Mesendoderm (in vitro differentiated cells): ENCODE measurements at regions not wholly inside any gene's neighbourhood (a gene's known extent, or its start where the extent isn't known, plus 50 kb on each side); places are given as distances from the start of the nearest gene placed in this dataset.

Experiments used
- DNase-seq: peaks from one replicate; pipeline ENCODE4 v3.0.0; 2013
- H2AK5ac ChIP-seq: 2 replicates; pipeline ENCODE4 v1.6.1; 2013; ENCODE audit warnings: low read length, inconsistent platforms
- H2BK120ac ChIP-seq: 2 replicates; pipeline ENCODE4 v1.6.1; 2013; ENCODE audit warnings: low read depth, mild to moderate bottlenecking, low read length, moderate library complexity, mixed read lengths
- H2BK15ac ChIP-seq: replicated peaks from 2 replicates; pipeline ENCODE4 v1.6.1; 2013; ENCODE audit warnings: low read depth, mild to moderate bottlenecking, moderate library complexity
- H2BK5ac ChIP-seq: 2 replicates; pipeline ENCODE4 v1.6.1; 2013; ENCODE audit warnings: low read length, inconsistent platforms
- H3K18ac ChIP-seq: 2 replicates; pipeline ENCODE4 v1.6.1; 2013; ENCODE audit warnings: mild to moderate bottlenecking, low read length, mixed read lengths
- H3K23ac ChIP-seq: one replicate; pipeline ENCODE4 v1.6.1; 2013; ENCODE audit warnings: low read length
- H3K27ac ChIP-seq: 2 replicates; pipeline ENCODE4 v1.5.1; 2013; ENCODE audit warnings: low read depth, mild to moderate bottlenecking, inconsistent platforms, low read length, moderate library complexity
- H3K27me3 ChIP-seq: 2 replicates; pipeline ENCODE4 v1.6.1; 2013; ENCODE audit warnings: low read length, control low read depth, mild to moderate bottlenecking, inconsistent platforms; ENCODE audit not compliant: insufficient read depth, poor library complexity
- H3K36me3 ChIP-seq: 2 replicates; pipeline ENCODE4 v1.6.1; 2013; ENCODE audit warnings: low read length, inconsistent platforms; ENCODE audit not compliant: control insufficient read depth, insufficient read depth
- H3K4ac ChIP-seq: one replicate; pipeline ENCODE4 v1.6.1; 2013; ENCODE audit warnings: low read depth, mild to moderate bottlenecking, low read length, moderate library complexity
- H3K4me1 ChIP-seq: 2 replicates; pipeline ENCODE4 v1.6.1; 2013; ENCODE audit warnings: low read depth, low read length, inconsistent platforms; ENCODE audit not compliant: control insufficient read depth
- H3K4me2 ChIP-seq: 2 replicates; pipeline ENCODE4 v1.6.1; 2013; ENCODE audit warnings: low read length
- H3K4me3 ChIP-seq: 2 replicates; pipeline ENCODE4 v1.5.1; 2013; ENCODE audit warnings: mild to moderate bottlenecking, low read length
- H3K56ac ChIP-seq: one replicate; pipeline ENCODE4 v1.6.1; 2013; ENCODE audit warnings: low read length
- H3K79me1 ChIP-seq: 2 replicates; pipeline ENCODE4 v1.6.1; 2013; ENCODE audit warnings: low read length, inconsistent platforms
- H3K79me2 ChIP-seq: 2 replicates; pipeline ENCODE4 v1.6.1; 2013; ENCODE audit warnings: mild to moderate bottlenecking, low read length; ENCODE audit not compliant: control insufficient read depth, insufficient read depth
- H3K9ac ChIP-seq: 2 replicates; pipeline ENCODE4 v1.6.1; 2013; ENCODE audit warnings: low read length, inconsistent platforms
- H4K5ac ChIP-seq: one replicate; pipeline ENCODE4 v1.6.1; 2013; ENCODE audit warnings: low read length
- H4K8ac ChIP-seq: one replicate; pipeline ENCODE4 v1.6.1; 2013; ENCODE audit warnings: low read depth, mild to moderate bottlenecking, control low read depth, low read length, moderate library complexity
- WGBS: extraction: QIAGEN DNeasy Blood & Tissue Kit; methylation state at CpG from one replicate; pipeline ENCODE4 v1.1.7; 2013; ENCODE audit warnings: low lambda C conversion rate, missing lambda C conversion rate; ENCODE audit not compliant: insufficient coverage; ENCODE audit errors: extremely low coverage; 5-methylcytosine and 5-hydroxymethylcytosine counted together

- no peak overlapping the region for H2AK5ac ChIP-seq
- no peak overlapping the region for H4K5ac ChIP-seq
- DNase-seq = no peak
- no peak overlapping the region for H3K4ac ChIP-seq
- no peak overlapping the region for H2BK120ac ChIP-seq
- no peaks in the 10 kb centered on the region for H3K4me1 ChIP-seq
- H2BK15ac ChIP-seq = no peak overlapping the region
- H4K8ac ChIP-seq = no peak overlapping the region
- H3K56ac ChIP-seq = no peak overlapping the region
- no peak overlapping the region for H3K23ac ChIP-seq
- no peak overlapping the region for H3K27ac ChIP-seq
- no peak overlapping the region for H3K9ac ChIP-seq
- no peaks in the 10 kb centered on the region for H3K79me1 ChIP-seq
- H3K18ac ChIP-seq = no peak overlapping the region
- no peak overlapping the region for H2BK5ac ChIP-seq
- H3K4me3 ChIP-seq = no peak overlapping the region
- H3K79me2 ChIP-seq = no peaks in the 10 kb centered on the region
- WGBS = no CpG with 5 or more reads among the region's 8 CpGs
- H3K27me3 ChIP-seq = no peaks in the 10 kb centered on the region
- no peak overlapping the region for H3K4me2 ChIP-seq
- H3K36me3 ChIP-seq = no peaks in the 10 kb centered on the region
Measured at GRCh38 chr14:85310491-85311272, 219.3 kb upstream of the FLRT2 start.

GRCh38 chr14:85313560-85314207 lies 216.3 kb upstream of the FLRT2 start:
- Histone ChIP-seq H3K4ac (no peak overlapping the region), H3K9ac (no peak overlapping the region), H3K27ac (no peak overlapping the region), H3K79me2 (no peaks in the 10 kb centered on the region), H2AK5ac (no peak overlapping the region), H3K56ac (no peak overlapping the region), H3K36me3 (no peaks in the 10 kb centered on the region), H2BK120ac (no peak overlapping the region), H3K27me3 (no peaks in the 10 kb centered on the region), H3K4me2 (no peak overlapping the region), H2BK5ac (no peak overlapping the region), H3K18ac (no peak overlapping the region), H2BK15ac (peak overlapping the region; percentile 78), H3K4me1 (no peaks in the 10 kb centered on the region), H3K23ac (no peak overlapping the region), H4K5ac (no peak overlapping the region), H3K79me1 (no peaks in the 10 kb centered on the region), H4K8ac (peak overlapping the region; percentile 28), H3K4me3 (no peak overlapping the region)
- DNase-seq = no peak
- no CpG with 5 or more reads among the region's 2 CpGs for WGBS

GRCh38 chr14:85315290-85315689 lies 214.7 kb upstream of the FLRT2 start:
- Histone ChIP-seq H3K9ac (no peak overlapping the region), H3K18ac (no peak overlapping the region), H3K27me3 (no peaks in the 10 kb centered on the region), H2BK5ac (no peak overlapping the region), H2AK5ac (no peak overlapping the region), H3K4ac (no peak overlapping the region), H3K79me2 (no peaks in the 10 kb centered on the region), H3K4me2 (no peak overlapping the region), H3K27ac (no peak overlapping the region), H3K4me3 (no peak overlapping the region), H3K56ac (no peak overlapping the region), H3K4me1 (no peaks in the 10 kb centered on the region), H2BK15ac (no peak overlapping the region), H4K5ac (no peak overlapping the region), H2BK120ac (no peak overlapping the region), H4K8ac (no peak overlapping the region), H3K79me1 (no peaks in the 10 kb centered on the region), H3K23ac (no peak overlapping the region), H3K36me3 (no peaks in the 10 kb centered on the region)
- no CpG with 5 or more reads among the region's 3 CpGs for WGBS
- DNase-seq = no peak

- Histone ChIP-seq H3K18ac (no peak overlapping the region), H3K36me3 (no peaks in the 10 kb centered on the region), H3K79me2 (no peaks in the 10 kb centered on the region), H2BK120ac (no peak overlapping the region), H3K79me1 (no peaks in the 10 kb centered on the region), H4K8ac (no peak overlapping the region), H2AK5ac (no peak overlapping the region), H3K4me1 (no peaks in the 10 kb centered on the region), H3K4me3 (no peak overlapping the region), H3K23ac (no peak overlapping the region), H3K4me2 (no peak overlapping the region), H2BK15ac (no peak overlapping the region), H3K9ac (no peak overlapping the region), H3K27me3 (no peaks in the 10 kb centered on the region), H3K27ac (no peak overlapping the region), H3K4ac (no peak overlapping the region), H4K5ac (no peak overlapping the region), H3K56ac (no peak overlapping the region), H2BK5ac (no peak overlapping the region)
- no CpG with 5 or more reads among the region's 5 CpGs for WGBS
- no peak for DNase-seq
Measured at GRCh38 chr14:85315733-85316290, 214.1 kb upstream of the FLRT2 start.

GRCh38 chr14:85316701-85317410 lies 213.1 kb upstream of the FLRT2 start:
- no peak overlapping the region for H3K4me2 ChIP-seq
- no peak overlapping the region for H4K8ac ChIP-seq
- H4K5ac ChIP-seq = no peak overlapping the region
- H3K79me1 ChIP-seq = no peaks in the 10 kb centered on the region
- no peak overlapping the region for H2BK120ac ChIP-seq
- H3K9ac ChIP-seq = no peak overlapping the region
- no peak overlapping the region for H3K4me3 ChIP-seq
- no CpG with 5 or more reads among the region's 2 CpGs for WGBS
- H3K36me3 ChIP-seq = no peaks in the 10 kb centered on the region
- H3K79me2 ChIP-seq = no peaks in the 10 kb centered on the region
- no peak overlapping the region for H3K23ac ChIP-seq
- no peak for DNase-seq
- H3K56ac ChIP-seq = no peak overlapping the region
- no peak overlapping the region for H2BK15ac ChIP-seq
- H2BK5ac ChIP-seq = no peak overlapping the region
- no peaks in the 10 kb centered on the region for H3K4me1 ChIP-seq
- no peaks in the 10 kb centered on the region for H3K27me3 ChIP-seq
- no peak overlapping the region for H3K4ac ChIP-seq
- no peak overlapping the region for H3K27ac ChIP-seq
- no peak overlapping the region for H2AK5ac ChIP-seq
- H3K18ac ChIP-seq = no peak overlapping the region
